Astrocyte (in vitro differentiated cells and primary cell): ENCODE measurements at regions not wholly inside any gene's neighbourhood (a gene's known extent, or its start where the extent isn't known, plus 50 kb on each side); places are given as distances from the start of the nearest gene placed in this dataset.

Experiments
- DNase-seq: peaks from one replicate; pipeline ENCODE4 v3.0.0-alpha.2; 2010; ENCODE audit warnings: low read depth
- FAIRE-seq: peaks from 2 replicates; lab custom pipeline; 2011; peaks lifted over from hg19 to GRCh38; lab: Jason Lieb, UNC
- H2AFZ ChIP-seq: 2 replicates; pipeline ENCODE4 v1.6.0; 2012; ENCODE audit warnings: low read depth, low read length, inconsistent platforms
- H3K27ac ChIP-seq: 2 replicates; pipeline ENCODE4 v1.5.1; 2011; ENCODE audit warnings: low read depth, low read length, inconsistent platforms
- H3K27me3 ChIP-seq: 2 replicates; pipeline ENCODE4 v1.6.0; 2011; ENCODE audit warnings: low read length, inconsistent platforms; ENCODE audit not compliant: insufficient read depth
- H3K36me3 ChIP-seq: 2 replicates; pipeline ENCODE4 v1.5.1; 2011; ENCODE audit warnings: low read length, inconsistent platforms; ENCODE audit not compliant: insufficient read depth
- H3K4me1 ChIP-seq: 2 replicates; pipeline ENCODE4 v1.5.1; 2011; ENCODE audit warnings: low read length, inconsistent platforms; ENCODE audit not compliant: insufficient read depth
- H3K4me2 ChIP-seq: 2 replicates; pipeline ENCODE4 v1.6.0; 2012; ENCODE audit warnings: low read length, inconsistent platforms
- H3K4me3 ChIP-seq: 2 replicates; pipeline ENCODE4 v1.5.1; 2011; ENCODE audit warnings: low read depth, mild to moderate bottlenecking, low read length, inconsistent platforms; ENCODE audit not compliant: insufficient read depth
- H3K79me2 ChIP-seq: 2 replicates; pipeline ENCODE4 v1.6.0; 2012; ENCODE audit warnings: mild to moderate bottlenecking, low read length, inconsistent platforms; ENCODE audit not compliant: insufficient read depth
- H3K9ac ChIP-seq: 2 replicates; pipeline ENCODE4 v1.6.0; 2012; ENCODE audit warnings: mild to moderate bottlenecking, low read length, inconsistent platforms
- H3K9me3 ChIP-seq: 2 replicates; pipeline ENCODE4 v1.5.1; 2012; ENCODE audit warnings: low read depth, mild to moderate bottlenecking, low read length, inconsistent platforms; ENCODE audit not compliant: insufficient read depth
- H4K20me1 ChIP-seq: 2 replicates; pipeline ENCODE4 v1.6.0; 2012; ENCODE audit warnings: low read length, inconsistent platforms; ENCODE audit not compliant: insufficient read depth
- H3K27ac Mint-ChIP-seq: one replicate; pipeline ENCODE4 v1.8.0; 2021; ENCODE audit warnings: mild to moderate bottlenecking, mixed read lengths; ENCODE audit not compliant: unreplicated experiment
- H3K27me3 Mint-ChIP-seq: one replicate; pipeline ENCODE4 v1.8.0; 2021; ENCODE audit warnings: low read depth, mixed read lengths; ENCODE audit not compliant: unreplicated experiment
- H3K36me3 Mint-ChIP-seq: one replicate; pipeline ENCODE4 v1.8.0; 2021; ENCODE audit warnings: low read depth, mixed read lengths; ENCODE audit not compliant: unreplicated experiment
- H3K4me1 Mint-ChIP-seq: one replicate; pipeline ENCODE4 v1.8.0; 2021; ENCODE audit warnings: low read depth, mixed read lengths; ENCODE audit not compliant: unreplicated experiment
- H3K4me3 Mint-ChIP-seq: one replicate; pipeline ENCODE4 v1.8.0; 2021; ENCODE audit warnings: mild to moderate bottlenecking, moderate library complexity, mixed read lengths; ENCODE audit not compliant: unreplicated experiment
- H3K9me3 Mint-ChIP-seq: one replicate; pipeline ENCODE4 v1.8.0; 2021; ENCODE audit warnings: mild to moderate bottlenecking, mixed read lengths; ENCODE audit not compliant: unreplicated experiment
- EZH2 ChIP-seq: IDR thresholded peaks from 2 replicates; pipeline ENCODE4 v1.6.1; 2012; ENCODE audit warnings: mild to moderate bottlenecking, low read length, inconsistent platforms; ENCODE audit not compliant: insufficient read depth
- TF ChIP-seq, protein P1 (sequence below): IDR thresholded peaks from 2 replicates; pipeline ENCODE4 v1.5.1; 2011; ENCODE audit warnings: low read depth, mild to moderate bottlenecking, inconsistent platforms, low read length, moderate library complexity; ENCODE audit not compliant: insufficient read depth

- Histone ChIP-seq H3K79me2 (no peaks in the 10 kb centered on the region), H2AFZ (no peak overlapping the region), H3K27ac (no peak overlapping the region), H4K20me1 (no peaks in the 10 kb centered on the region), H3K4me2 (no peak overlapping the region), H3K36me3 (no peaks in the 10 kb centered on the region), H3K9me3 (no peaks in the 10 kb centered on the region), H3K9ac (no peak overlapping the region), H3K4me3 (no peak overlapping the region), H3K27me3 (no peaks in the 10 kb centered on the region), H3K4me1 (no peaks in the 10 kb centered on the region)
- Mint-ChIP-seq H3K36me3 (no peaks in the 10 kb centered on the region), H3K27ac (no peak overlapping the region), H3K27me3 (no peaks in the 10 kb centered on the region), H3K4me3 (no peak overlapping the region), H3K4me1 (peaks cover 6% of the 10 kb centered on the region), H3K9me3 (no peaks in the 10 kb centered on the region)
- DNase-seq (no peak), FAIRE-seq (no peak)
- no peak for TF ChIP-seq EZH2
- TF ChIP-seq, protein P1, sequence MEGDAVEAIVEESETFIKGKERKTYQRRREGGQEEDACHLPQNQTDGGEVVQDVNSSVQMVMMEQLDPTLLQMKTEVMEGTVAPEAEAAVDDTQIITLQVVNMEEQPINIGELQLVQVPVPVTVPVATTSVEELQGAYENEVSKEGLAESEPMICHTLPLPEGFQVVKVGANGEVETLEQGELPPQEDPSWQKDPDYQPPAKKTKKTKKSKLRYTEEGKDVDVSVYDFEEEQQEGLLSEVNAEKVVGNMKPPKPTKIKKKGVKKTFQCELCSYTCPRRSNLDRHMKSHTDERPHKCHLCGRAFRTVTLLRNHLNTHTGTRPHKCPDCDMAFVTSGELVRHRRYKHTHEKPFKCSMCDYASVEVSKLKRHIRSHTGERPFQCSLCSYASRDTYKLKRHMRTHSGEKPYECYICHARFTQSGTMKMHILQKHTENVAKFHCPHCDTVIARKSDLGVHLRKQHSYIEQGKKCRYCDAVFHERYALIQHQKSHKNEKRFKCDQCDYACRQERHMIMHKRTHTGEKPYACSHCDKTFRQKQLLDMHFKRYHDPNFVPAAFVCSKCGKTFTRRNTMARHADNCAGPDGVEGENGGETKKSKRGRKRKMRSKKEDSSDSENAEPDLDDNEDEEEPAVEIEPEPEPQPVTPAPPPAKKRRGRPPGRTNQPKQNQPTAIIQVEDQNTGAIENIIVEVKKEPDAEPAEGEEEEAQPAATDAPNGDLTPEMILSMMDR = no peak
Observed at GRCh38 chr5:40033009-40033408, 608.2 kb upstream of the DAB2 start.

DNA sequence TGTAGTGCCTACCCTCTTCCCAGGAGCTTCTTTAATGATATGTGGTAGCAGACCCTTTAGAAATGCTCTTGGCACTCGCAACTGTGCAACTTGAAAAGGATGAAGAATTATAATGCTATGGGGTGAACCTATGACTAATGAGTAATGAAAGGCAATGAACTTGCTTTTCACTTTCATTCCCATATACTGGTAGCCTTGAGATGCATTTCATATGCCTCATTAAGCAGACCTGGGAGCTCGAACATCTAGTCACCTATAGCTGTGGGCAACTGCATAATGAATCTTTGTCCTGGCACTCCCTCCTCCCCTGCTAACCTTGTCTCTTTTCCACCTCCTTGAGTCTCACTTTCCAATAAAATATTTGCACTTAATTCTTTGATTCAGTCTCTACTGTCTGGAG, 605.9 kb upstream of the DAB2 start:
- Mint-ChIP-seq H3K4me3 (no peak overlapping the region), H3K36me3 (no peaks in the 10 kb centered on the region)
- H3K4me1 ChIP-seq = no peaks in the 10 kb centered on the region

More for the DNA sequence above, 605.9 kb upstream of the DAB2 start:
- peak; percentile 9 for DNase-seq
- no peak for TF ChIP-seq EZH2
- TF ChIP-seq, protein P1 = no peak
- no peaks in the 10 kb centered on the region for H3K27me3 Mint-ChIP-seq
- Histone ChIP-seq H3K36me3 (no peaks in the 10 kb centered on the region), H4K20me1 (no peaks in the 10 kb centered on the region), H3K27ac (no peak overlapping the region), H2AFZ (no peak overlapping the region), H3K4me2 (no peak overlapping the region), H3K9me3 (no peaks in the 10 kb centered on the region), H3K4me3 (no peak overlapping the region), H3K79me2 (no peaks in the 10 kb centered on the region), H3K27me3 (no peaks in the 10 kb centered on the region), H3K9ac (no peak overlapping the region)
- peaks cover 6% of the 10 kb centered on the region for H3K4me1 Mint-ChIP-seq
- H3K9me3 Mint-ChIP-seq = no peaks in the 10 kb centered on the region
- no peak for FAIRE-seq
- no peak overlapping the region for H3K27ac Mint-ChIP-seq
